Activated T-cell treated with anti-CD3 and anti-CD28 coated beads for 1 hour (primary cell): ENCODE measurements at regions not wholly inside any gene's neighbourhood (a gene's known extent, or its start where the extent isn't known, plus 50 kb on each side); places are given as distances from the start of the nearest gene placed in this dataset.
"Not testable (repeated sequence)": the region's sequence is repeated elsewhere in the genome, so short reads cannot be mapped to it uniquely, and the experiment has no call there.

Source experiments
- DNase-seq: peaks from one replicate; pipeline ENCODE4 v3.0.0-alpha.2; 2020; ENCODE audit warnings: low read depth

DNA sequence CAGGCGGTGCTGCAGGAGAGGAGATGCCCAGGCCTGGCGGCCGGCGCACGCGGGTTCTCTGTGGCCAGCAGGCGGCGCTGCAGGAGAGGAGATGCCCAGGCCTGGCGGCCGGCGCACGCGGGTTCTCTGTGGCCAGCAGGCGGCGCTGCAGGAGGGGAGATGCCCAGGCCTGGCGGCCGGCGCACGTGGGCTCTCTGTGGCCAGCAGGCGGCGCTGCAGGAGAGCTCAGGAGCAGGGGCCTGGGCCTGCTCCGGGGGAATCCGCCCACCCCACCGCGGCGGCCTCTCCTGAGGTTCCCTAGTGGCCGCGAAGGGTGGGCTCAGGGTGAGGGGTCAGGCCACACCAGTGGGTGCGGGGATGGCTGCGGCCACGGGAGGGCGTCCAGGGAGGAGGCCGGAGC is 75.9 kb downstream of the OR4F16 start:
- DNase-seq: not testable (repeated sequence)

DNA sequence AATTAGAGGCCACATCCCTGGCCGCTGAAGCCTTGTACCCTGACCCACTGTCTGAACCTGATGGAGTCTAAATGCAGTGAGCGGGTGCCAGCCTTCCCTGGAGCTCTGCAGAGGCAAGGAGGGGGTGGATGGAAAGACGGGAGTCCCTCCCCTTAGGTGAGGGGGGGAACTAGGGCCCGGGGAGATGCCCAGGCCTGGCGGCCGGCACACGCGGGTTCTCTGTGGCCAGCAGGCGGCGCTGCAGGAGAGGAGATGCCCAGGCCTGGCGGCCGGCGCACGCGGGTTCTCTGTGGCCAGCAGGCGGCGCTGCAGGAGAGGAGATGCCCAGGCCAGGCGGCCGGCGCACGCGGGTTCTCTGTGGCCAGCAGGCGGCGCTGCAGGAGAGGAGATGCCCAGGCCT is 77.3 kb downstream of the OR4F16 start:
- DNase-seq: not testable (repeated sequence)

DNA sequence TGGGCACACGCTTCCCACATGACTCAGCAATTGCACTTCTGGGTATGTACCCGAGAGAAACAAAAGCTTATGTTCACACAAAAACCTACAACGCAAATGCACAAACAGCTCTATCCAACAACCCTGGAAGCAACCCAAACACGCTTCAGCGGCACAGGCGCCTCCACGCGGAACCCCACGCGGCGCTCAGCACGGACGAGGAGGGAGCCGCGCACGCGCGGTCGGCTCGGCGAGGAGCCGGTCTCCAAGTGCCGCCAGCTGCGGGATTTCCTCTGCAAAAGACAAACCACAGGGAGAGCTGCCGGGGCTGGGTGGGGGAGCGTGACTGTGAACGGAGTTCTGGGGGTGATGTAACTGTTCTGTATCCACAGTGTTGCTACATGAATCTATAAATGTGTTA is 81.2 kb downstream of the OR4F16 start:
- peak; percentile 0 for DNase-seq

- DNase-seq: not testable (repeated sequence)
Measured at GRCh38 chr1:588211-588610, 98.2 kb downstream of the OR4F16 start.

DNA sequence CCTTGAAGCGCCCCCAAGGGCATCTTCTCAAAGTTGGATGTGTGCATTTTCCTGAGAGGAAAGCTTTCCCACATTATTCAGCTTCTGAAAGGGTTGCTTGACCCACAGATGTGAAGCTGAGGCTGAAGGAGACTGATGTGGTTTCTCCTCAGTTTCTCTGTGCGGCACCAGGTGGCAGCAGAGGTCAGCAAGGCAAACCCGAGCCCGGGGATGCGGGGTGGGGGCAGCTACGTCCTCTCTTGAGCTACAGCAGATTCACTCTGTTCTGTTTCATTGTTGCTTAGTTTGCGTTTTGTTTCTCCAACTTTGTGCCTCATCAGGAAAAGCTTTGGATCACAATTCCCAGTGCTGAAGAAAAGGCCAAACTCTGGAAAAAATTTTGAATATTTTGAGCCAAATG is 100.5 kb downstream of the OR4F16 start:
- DNase-seq: peak; percentile 47
